Liver (tissue), 3 donors: ENCODE measurements at regions not wholly inside any gene's neighbourhood (a gene's known extent, or its start where the extent isn't known, plus 50 kb on each side); places are given as distances from the start of the nearest gene placed in this dataset.

ENCODE experiments used
- FOXA1 ChIP-seq: IDR thresholded peaks from 2 replicates; pipeline ENCODE4 v1.6.1; 2016; ENCODE audit warnings: antibody characterized with exemption
- GABPA ChIP-seq, 2 donors: IDR thresholded peaks in 1 of 2; conservative IDR thresholded peaks in 1 of 2; 2 replicates each; pipeline ENCODE4 v1.6.1; 2016; ENCODE audit warnings: antibody characterized with exemption in 2 of 2, mild to moderate bottlenecking in 1 of 2, moderate library complexity in 1 of 2
- JUND ChIP-seq, 2 donors: IDR thresholded peaks; 2 replicates each; pipeline ENCODE4 v1.6.1; 2016; ENCODE audit warnings: antibody characterized with exemption in 2 of 2
- RAD21 ChIP-seq, 2 donors: IDR thresholded peaks; 2 replicates each; pipeline ENCODE4 v1.6.1; 2016; ENCODE audit warnings: antibody characterized with exemption in 2 of 2, mild to moderate bottlenecking in 2 of 2
- YY1 ChIP-seq: IDR thresholded peaks from 2 replicates; pipeline ENCODE4 v1.6.1; 2016; ENCODE audit warnings: antibody characterized with exemption, mild to moderate bottlenecking
- TF ChIP-seq, protein P1 (sequence below): fragments of 150-350 bp; IDR thresholded peaks from 2 replicates; pipeline ENCODE4 v1.5.1; 2017; ENCODE audit warnings: improper control_type of control experiment, low read depth, low read length; ENCODE audit not compliant: missing input control
- donor health status: healthy.
- donor health status: healthy.

GRCh38 chr4:122533841-122534240, 77.3 kb upstream of the IL2 start:
- TF ChIP-seq, protein P1, sequence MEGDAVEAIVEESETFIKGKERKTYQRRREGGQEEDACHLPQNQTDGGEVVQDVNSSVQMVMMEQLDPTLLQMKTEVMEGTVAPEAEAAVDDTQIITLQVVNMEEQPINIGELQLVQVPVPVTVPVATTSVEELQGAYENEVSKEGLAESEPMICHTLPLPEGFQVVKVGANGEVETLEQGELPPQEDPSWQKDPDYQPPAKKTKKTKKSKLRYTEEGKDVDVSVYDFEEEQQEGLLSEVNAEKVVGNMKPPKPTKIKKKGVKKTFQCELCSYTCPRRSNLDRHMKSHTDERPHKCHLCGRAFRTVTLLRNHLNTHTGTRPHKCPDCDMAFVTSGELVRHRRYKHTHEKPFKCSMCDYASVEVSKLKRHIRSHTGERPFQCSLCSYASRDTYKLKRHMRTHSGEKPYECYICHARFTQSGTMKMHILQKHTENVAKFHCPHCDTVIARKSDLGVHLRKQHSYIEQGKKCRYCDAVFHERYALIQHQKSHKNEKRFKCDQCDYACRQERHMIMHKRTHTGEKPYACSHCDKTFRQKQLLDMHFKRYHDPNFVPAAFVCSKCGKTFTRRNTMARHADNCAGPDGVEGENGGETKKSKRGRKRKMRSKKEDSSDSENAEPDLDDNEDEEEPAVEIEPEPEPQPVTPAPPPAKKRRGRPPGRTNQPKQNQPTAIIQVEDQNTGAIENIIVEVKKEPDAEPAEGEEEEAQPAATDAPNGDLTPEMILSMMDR, result no peak
- no peak for TF ChIP-seq YY1
- no peak for TF ChIP-seq JUND (IDR thresholded peaks at IDR 0.05)
- TF ChIP-seq RAD21 (IDR thresholded peaks at IDR 0.05), result no peak
- no peak for TF ChIP-seq FOXA1
- no peak for TF ChIP-seq GABPA (IDR thresholded peaks at IDR 0.05 in 1 of 2, conservative IDR thresholded peaks at IDR 0.05 in 1 of 2)
